ENCODE measurements at regions not wholly inside any gene's neighbourhood (a gene's known extent, or its start where the extent isn't known, plus 50 kb on each side); places are given as distances from the start of the nearest gene placed in this dataset.
A peak's percentile ranks its signal among the peaks of the same experiment; 100 is the strongest.

DNA sequence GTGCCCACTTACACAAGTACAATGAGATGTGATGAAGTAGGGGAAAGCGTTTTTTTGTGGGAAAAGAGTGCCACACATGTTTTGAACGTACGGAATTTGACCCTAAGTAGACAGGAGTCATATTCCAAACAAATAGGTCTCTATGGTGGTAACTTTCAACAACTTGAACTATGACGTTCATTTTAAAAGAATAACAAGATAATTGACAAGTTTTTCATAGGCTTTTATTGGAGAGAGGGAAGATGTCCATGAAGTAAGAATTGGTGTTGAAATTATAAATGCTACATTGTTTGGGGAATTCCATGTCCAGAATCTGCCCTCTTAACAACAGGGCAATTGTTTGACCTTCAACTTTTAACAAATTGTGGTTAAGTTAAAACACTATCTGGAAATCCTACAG is 126.5 kb downstream of the GASK1B start:
- no peaks in the 10 kb centered on the region for H3K27me3 ChIP-seq
- TF ChIP-seq, protein P1, sequence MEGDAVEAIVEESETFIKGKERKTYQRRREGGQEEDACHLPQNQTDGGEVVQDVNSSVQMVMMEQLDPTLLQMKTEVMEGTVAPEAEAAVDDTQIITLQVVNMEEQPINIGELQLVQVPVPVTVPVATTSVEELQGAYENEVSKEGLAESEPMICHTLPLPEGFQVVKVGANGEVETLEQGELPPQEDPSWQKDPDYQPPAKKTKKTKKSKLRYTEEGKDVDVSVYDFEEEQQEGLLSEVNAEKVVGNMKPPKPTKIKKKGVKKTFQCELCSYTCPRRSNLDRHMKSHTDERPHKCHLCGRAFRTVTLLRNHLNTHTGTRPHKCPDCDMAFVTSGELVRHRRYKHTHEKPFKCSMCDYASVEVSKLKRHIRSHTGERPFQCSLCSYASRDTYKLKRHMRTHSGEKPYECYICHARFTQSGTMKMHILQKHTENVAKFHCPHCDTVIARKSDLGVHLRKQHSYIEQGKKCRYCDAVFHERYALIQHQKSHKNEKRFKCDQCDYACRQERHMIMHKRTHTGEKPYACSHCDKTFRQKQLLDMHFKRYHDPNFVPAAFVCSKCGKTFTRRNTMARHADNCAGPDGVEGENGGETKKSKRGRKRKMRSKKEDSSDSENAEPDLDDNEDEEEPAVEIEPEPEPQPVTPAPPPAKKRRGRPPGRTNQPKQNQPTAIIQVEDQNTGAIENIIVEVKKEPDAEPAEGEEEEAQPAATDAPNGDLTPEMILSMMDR (IDR thresholded peaks at IDR 0.05), result no peak
- ATAC-seq (no peak), DNase-seq (no peak)
- intact Hi-C loops (cut with DNase I), result no loop called here
- H3K9me3 ChIP-seq, result peaks cover 0 to 9% of the 10 kb centered on the region in 2 donors
- H3K4me1 ChIP-seq, result no peaks in the 10 kb centered on the region
- no peaks in the 10 kb centered on the region for H3K36me3 ChIP-seq
- no peak overlapping the region for H3K4me3 ChIP-seq
- H3K27ac ChIP-seq, result no peak overlapping the region

DNA sequence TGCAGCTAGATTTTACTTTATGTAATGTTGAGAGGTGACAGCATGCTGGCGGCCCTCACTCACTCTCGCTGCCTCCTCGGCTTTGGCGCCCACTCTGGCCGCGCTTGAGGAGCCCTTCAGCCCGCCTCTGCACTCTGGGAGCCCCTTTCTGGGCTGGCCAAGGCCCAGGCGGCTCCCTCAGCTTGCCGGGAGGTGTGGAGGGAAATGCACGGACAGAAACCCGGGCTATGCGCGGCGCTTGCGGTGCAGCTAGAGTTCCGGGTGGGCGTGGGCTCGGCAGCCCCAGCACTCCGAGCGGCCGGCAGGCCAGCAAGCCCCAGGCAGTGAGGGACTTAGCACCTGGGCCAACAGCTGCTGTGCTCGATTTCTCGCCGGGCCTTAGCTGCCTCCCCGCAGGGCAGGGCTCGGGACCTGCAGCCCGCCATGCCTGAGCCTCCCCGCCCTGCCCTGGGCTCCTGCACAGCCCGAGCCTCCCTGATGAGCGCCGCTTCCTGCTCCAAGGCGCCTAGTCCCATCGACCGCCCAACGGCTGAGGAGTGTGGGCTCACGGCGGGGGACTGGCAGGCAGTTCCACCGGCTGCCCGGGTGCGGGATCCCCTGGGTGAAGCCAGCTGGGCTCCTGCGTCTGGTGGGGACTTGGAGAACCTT is 128.7 kb downstream of the GASK1B start:
- intact Hi-C loops (cut with DNase I), result no loop called here
- no peak for ATAC-seq
- Histone ChIP-seq H3K27me3 (no peaks in the 10 kb centered on the region), H3K4me1 (no peaks in the 10 kb centered on the region), H3K36me3 (no peaks in the 10 kb centered on the region), H3K27ac (no peak overlapping the region), H3K4me3 (no peak overlapping the region), H3K9me3 (peaks cover 0 to 13% of the 10 kb centered on the region in 2 donors)
- TF ChIP-seq, protein P1 (IDR thresholded peaks at IDR 0.05), result no peak
- DNase-seq, result peak in 1 of 4 donors; percentile 76

DNA sequence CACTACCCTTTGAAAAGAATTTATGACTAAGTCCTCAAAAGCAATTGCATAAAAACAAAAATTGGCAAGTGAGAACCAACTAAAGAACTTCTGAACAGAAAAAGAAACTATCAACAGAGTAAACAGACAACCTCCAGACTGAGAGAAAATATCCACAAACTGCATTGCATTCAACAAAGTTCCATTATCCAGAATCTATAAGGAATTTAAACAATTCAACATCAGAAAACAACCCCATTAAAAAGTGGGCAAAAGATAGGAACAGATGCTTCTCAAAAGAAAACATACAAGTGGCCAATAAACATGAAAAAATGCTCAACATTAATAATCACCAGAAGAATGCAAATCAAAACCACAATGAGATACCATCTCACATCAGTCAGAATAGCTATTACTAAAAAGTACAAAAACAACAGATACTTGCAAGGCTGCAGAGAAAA is 130.2 kb downstream of the GASK1B start:
- no peak for ATAC-seq
- no peak for DNase-seq
- Histone ChIP-seq H3K27ac (no peak overlapping the region), H3K4me1 (no peaks in the 10 kb centered on the region), H3K4me3 (no peak overlapping the region), H3K27me3 (no peaks in the 10 kb centered on the region), H3K9me3 (peaks cover 0 to 22% of the 10 kb centered on the region in 2 donors), H3K36me3 (no peaks in the 10 kb centered on the region)
- intact Hi-C loops (cut with DNase I), result no loop called here
- TF ChIP-seq, protein P1 (IDR thresholded peaks at IDR 0.05), result no peak

DNA sequence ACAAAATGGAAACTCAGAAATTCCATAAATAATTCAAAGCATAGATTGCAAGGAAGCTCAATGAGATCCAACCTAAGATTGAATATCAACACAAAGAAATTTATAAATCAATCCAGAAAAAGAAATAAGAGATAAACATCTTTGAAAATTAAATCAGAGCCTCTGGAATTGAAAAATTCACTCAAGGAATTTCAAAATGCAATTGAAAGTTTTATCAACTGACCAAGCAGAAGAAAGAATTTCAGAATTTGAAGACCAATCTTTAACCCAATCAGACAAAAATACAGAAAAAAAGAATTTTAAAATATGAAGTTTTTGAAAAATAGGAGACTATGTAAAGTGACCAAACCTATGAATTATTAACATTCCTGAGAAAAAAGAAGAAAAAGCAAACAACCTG is 134.1 kb downstream of the GASK1B start:
- Histone ChIP-seq H3K4me3 (no peak overlapping the region), H3K4me1 (peaks cover 0 to 2% of the 10 kb centered on the region in 2 donors), H3K27me3 (no peaks in the 10 kb centered on the region), H3K9me3 (peaks cover 0 to 13% of the 10 kb centered on the region in 2 donors), H3K36me3 (no peaks in the 10 kb centered on the region), H3K27ac (no peak overlapping the region)
- TF ChIP-seq, protein P1 (IDR thresholded peaks at IDR 0.05), result no peak
- intact Hi-C loops (cut with DNase I), result no loop called here
- DNase-seq (no peak), ATAC-seq (no peak)

DNA sequence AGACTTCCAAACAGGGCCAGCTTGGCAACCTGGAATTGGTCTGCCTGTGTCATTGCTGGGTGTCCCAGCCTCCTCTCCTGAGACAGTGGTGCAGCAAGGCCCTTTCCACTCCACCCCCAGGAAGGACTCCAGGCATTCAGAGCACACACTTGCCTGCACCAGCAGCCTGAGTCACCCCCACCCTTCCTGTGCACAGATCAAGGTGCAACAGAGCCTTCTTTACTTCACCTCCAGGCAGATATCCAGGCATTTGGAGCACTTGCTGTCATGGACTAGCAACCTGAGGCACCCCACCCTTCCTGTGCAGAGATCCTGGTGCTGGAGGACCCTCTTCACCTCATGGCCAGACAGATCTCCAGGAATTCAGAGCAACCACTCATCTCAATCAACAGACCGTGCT is 135.8 kb downstream of the GASK1B start:
- no peak overlapping the region for H3K4me3 ChIP-seq
- peaks cover 0 to 15% of the 10 kb centered on the region in 2 donors for H3K4me1 ChIP-seq
- TF ChIP-seq, protein P1 (IDR thresholded peaks at IDR 0.05), result no peak
- H3K36me3 ChIP-seq, result no peaks in the 10 kb centered on the region
- DNase-seq, result peak in 1 of 4 donors; percentile 4
- no peaks in the 10 kb centered on the region for H3K27me3 ChIP-seq
- ATAC-seq, result no peak
- H3K9me3 ChIP-seq, result peaks cover 0 to 13% of the 10 kb centered on the region in 2 donors
- intact Hi-C loops (cut with DNase I), result no loop called here
- no peak overlapping the region for H3K27ac ChIP-seq
